HG02798 (cell line): ENCODE measurements at regions not wholly inside any gene's neighbourhood (a gene's known extent, or its start where the extent isn't known, plus 50 kb on each side); places are given as distances from the start of the nearest gene placed in this dataset.

Source experiments
- ATAC-seq: cut with Tn5 transposase; IDR thresholded peaks from one replicate; pipeline ENCODE4 v1.9.1; 2021; ENCODE audit warnings: mild to moderate bottlenecking; ENCODE audit not compliant: unreplicated experiment, poor library complexity

DNA sequence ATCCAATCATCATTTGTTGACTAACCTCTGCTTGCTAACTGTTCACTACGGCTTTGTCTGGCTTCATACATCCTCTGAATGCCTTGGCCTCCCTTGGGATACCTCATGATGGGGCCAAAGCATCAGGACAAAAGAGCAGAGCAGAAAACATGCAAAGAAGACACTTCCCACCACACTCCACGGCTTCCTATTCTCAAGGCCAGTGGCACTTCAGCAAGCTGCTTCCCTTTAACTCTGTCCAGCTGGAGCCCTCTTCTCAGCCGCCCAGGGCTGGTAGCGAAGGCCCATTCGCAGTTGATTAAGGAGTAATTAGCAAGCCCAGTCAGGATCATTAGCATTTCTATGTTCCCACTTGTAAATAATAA, 224.3 kb upstream of the FGGY start:
- ATAC-seq = no peak

DNA sequence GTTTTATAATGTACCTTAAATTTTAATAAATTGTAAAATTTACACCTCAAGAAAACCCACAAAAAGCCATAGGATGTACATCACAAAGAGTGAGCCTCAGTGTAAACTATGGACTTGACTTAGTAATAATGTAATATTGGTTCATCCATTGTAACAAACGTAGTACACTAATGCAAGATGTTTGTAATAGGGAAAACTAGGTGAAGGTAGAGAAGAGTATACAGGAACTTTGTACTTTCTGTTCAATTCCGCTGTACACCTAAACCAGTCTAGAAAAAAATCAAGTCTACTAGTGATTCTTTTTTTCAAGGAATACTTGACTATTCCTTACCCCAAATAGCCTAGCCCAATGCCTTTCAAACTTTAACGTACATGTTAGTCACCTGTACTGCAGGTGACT, 222.3 kb upstream of the FGGY start:
- no peak for ATAC-seq

GRCh38 chr1:59075021-59075420, 221.9 kb upstream of the FGGY start:
- ATAC-seq = no peak

- ATAC-seq = no peak
Observed at GRCh38 chr1:59076612-59077011, 220.3 kb upstream of the FGGY start.

DNA sequence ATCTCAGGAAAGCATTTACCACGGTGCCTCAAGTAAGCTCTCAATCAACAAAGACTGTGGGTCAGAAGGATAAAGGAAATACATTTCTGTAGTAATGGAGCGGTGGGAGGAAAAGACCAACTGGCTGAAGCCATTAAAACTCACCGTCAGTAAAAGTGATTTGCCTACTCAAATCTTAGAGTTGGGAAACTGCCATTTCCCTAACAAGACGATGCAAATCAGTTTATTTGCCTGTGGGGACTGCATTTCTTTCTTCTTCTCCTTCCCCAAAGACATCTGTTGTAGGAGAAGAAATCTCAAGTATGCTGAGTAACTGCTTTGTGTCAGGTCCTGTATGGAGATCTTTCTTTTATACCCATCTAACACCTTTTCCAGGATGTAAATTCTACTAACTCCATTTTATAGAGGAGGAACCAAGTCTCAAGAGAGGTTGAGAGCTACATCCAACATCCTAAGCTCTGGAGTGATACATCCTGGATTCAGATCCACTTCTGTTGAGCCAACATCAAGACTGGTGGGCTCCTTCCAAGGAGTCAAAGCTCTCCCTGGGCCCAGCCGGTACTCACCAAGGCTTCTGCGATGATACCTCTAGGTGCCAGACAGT, 219.3 kb upstream of the FGGY start:
- no peak for ATAC-seq

- ATAC-seq = no peak
Observed at GRCh38 chr1:59078070-59078800, 218.7 kb upstream of the FGGY start.

GRCh38 chr1:59078866-59079265, 218.0 kb upstream of the FGGY start:
- no peak for ATAC-seq

DNA sequence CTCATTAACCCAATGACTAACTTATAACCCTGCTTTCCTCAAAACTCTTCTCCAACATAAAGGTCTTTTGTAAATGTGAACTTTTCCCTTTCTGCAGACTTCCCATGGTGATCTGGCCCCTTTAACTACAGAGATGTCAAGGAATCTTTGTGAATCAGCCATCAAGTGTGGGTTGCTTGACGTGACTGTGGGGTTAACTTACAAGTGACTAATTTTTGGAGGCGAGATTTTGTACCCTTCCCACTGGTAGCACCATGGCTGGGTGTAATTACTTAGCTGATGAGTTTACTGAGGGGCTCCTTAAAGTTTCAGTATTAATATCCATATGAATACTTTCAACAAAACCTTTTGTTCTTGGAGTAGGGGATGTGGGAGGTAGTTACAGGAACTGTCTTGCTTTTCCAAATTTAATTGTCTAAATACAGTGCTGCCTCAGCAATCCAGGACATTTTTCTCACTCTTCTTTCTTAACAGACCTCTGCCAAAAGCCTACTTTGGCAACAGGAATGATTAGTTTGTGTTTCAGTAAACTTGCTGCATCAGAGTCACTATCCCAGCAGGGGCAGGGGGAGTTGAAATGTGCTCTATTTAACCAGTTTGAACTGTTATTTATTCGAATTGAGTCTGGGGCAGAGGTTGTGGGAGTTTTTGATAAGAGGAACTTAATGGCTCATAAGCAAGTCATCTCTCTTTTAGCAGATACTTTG, 217.3 kb upstream of the FGGY start:
- ATAC-seq = no peak

- no peak for ATAC-seq
Observed at GRCh38 chr1:59081181-59081580, 215.7 kb upstream of the FGGY start.

GRCh38 chr1:59081795-59082194, 215.1 kb upstream of the FGGY start:
- ATAC-seq = no peak

- no peak for ATAC-seq
Observed at GRCh38 chr1:59083946-59084865, 212.7 kb upstream of the FGGY start.

GRCh38 chr1:59085101-59085500, 211.8 kb upstream of the FGGY start:
- no peak for ATAC-seq

- no peak for ATAC-seq
Observed at GRCh38 chr1:59089036-59089798, 207.7 kb upstream of the FGGY start.

- ATAC-seq = no peak
Observed at GRCh38 chr1:59089922-59090457, 206.9 kb upstream of the FGGY start.

DNA sequence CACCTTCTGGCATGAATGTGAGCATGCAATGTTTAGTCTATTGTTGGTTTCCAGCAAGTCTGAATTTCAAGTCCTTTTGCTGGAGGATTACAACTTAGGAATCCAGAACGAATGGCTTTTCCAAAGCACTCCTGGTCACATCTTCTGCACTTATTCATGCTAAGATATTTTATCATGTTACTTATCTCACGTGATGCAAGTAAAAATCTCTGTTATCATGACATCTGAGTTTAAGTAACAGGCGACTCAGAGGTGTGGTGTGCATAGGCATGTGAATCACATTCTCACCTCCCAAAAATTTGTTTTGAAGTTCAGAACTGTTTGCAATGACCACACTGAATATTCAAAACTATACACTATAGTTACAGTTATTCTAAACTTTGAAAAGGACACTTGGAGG, 204.8 kb upstream of the FGGY start:
- no peak for ATAC-seq

DNA sequence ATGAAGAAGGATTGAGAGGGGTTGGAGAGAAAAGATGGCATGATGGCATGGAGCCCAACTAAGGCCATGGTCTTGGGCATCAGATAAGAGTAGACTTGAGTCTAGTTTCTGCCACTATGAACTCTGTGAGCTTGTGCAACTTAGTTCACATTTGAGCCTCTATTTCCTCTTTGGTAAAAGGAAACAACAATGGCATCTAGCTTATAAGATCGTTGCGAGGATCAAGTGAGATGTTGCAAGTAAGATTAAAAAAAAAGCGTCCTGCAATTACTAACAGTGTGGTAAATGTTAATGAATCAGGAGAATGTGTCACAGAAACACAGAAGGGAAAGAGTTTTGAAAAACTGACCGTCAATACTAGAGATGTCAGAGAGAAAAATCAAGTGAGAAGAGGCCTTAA, 202.9 kb upstream of the FGGY start:
- ATAC-seq = no peak

GRCh38 chr1:59096501-59096900, 200.4 kb upstream of the FGGY start:
- no peak for ATAC-seq

DNA sequence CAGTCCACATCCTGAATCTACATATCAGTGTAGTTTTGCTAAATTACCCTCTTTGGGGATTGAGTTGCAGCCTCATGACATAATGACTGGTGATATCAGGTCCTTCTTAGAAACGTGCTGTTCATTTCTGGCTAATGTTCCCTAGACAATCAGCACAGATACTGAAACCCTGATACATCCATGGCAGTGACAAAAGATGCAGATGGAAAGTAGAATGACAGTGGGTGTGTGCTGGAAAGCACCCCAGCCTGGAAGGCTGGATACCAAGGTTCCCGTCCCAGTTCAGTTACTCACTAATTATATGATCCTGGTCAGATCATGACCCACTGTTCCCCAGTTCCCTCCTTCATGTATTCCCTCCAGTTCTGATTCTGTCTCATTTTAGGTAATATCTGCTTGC, 198.2 kb upstream of the FGGY start:
- no peak for ATAC-seq

DNA sequence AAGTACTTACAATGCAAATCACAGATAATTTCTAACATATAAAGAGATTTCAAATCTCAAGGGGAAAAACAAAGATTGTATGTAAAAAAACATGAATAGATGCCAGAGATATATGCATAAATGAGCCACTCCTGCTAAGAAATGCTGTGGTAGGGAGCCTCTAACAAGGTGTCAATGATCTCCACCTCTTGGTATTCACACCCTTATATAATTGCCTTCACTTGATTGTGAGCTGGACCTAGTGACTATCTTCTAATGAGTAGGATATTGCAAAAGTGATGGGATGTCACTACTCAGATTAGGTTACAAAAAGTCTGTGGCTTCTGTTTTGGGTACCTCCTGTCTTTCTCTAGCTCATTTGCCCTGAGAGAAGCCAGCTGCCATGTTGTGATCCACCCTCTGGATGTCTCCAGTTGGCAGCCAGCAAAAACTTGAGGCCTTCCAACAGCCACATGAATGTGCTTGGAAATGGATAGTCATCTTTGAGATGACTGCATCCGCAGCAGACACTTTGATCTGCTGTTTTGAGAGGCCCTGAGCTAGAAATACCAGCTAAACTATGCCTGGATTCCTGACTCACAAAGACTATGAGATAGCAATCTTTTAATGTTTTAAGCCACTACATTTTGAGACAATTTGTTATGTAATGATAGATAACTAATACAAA, 196.1 kb upstream of the FGGY start:
- ATAC-seq = no peak
